GM19328 (cell line): ENCODE measurements at regions not wholly inside any gene's neighbourhood (a gene's known extent, or its start where the extent isn't known, plus 50 kb on each side); places are given as distances from the start of the nearest gene placed in this dataset.

Experiments
- ATAC-seq: cut with Tn5 transposase; IDR thresholded peaks from one replicate; pipeline ENCODE4 v1.9.1; 2021; ENCODE audit warnings: mild to moderate bottlenecking, moderate library complexity; ENCODE audit not compliant: unreplicated experiment

DNA sequence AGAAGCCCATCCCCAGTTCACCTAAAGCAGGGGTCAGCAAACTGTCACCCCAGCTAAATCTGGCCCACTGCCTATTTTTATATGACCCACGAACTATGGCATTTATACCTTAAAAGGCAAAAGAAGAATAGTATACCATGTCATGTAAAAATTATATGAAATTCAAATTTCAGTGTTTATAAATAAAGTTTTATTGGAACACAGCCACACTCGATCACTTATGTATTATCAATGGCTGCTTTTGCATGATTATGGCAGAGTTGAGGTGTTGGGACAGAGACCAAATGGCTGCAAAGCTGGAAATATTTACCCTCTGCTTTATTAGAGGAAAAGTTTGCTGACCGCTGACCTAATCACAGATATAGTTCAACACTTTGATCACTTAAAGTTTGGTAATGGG, 59.2 kb upstream of the GATB start:
- ATAC-seq, result no peak

DNA sequence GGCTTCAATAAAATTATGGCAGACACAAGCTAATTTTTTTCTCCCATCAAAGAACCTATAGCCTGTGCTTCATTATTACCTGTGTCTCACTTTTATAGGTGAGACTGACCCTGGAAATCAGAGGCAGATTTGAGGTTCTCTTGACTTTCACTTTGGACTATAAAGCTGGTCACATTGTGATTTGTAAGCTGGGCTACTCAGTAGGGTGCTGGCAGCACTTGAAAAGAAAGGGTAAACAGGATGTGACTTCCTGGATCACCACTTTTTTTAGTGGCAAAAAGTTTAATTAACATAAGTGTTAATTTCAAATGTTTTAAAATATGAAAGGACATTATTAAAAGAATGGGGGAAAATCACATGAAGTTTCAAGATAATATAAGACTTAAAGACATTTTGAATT, 50.6 kb upstream of the GATB start:
- no peak for ATAC-seq
